ENCODE measurements at regions not wholly inside any gene's neighbourhood (a gene's known extent, or its start where the extent isn't known, plus 50 kb on each side); places are given as distances from the start of the nearest gene placed in this dataset.

- TF ChIP-seq CTCF (IDR thresholded peaks at IDR 0.05) (no peak), POLR2A (IDR thresholded peaks at IDR 0.05) (no peak), EP300 (IDR thresholded peaks at IDR 0.05) (no peak)
These were observed 494.5 kb upstream of the PKN2 start for GRCh38 chr1:88189525-88189924.
